PFSK-1 (cell line): ENCODE measurements at regions not wholly inside any gene's neighbourhood (a gene's known extent, or its start where the extent isn't known, plus 50 kb on each side); places are given as distances from the start of the nearest gene placed in this dataset.

Experiments used
- POLR2AphosphoS5 ChIP-seq: IDR thresholded peaks from 2 replicates; pipeline ENCODE4 v1.6.1; 2012; ENCODE audit warnings: low read depth, mild to moderate bottlenecking, control low read depth, low read length, moderate library complexity
- TAF1 ChIP-seq: IDR thresholded peaks from 2 replicates; pipeline ENCODE4 v1.6.1; 2012; ENCODE audit warnings: low read length, control low read depth, borderline replicate concordance; ENCODE audit not compliant: insufficient read depth

DNA sequence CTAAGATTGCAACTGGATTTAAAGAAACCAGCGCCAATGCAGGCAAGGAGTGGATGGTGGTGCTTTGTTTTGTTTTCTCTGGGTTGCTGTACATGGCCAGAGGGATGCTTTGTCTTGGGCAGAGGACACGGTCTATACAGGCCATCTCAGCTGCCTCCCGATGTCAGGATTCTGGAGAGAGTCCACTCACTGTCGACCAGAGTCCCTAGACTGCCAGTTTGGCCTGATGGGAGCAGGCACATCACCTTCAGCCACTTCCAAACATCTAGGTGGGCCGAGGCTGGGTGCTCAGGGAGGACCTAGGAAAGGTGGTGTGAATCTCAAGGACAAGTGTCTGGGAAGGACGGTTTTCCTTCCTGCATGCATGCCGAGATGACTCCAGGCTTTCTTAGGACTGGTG is 152.1 kb downstream of the BUB3 start:
- TF ChIP-seq TAF1 (no peak), POLR2AphosphoS5 (no peak)
